IPS DF 19.7 (cell line): ENCODE measurements at regions not wholly inside any gene's neighbourhood (a gene's known extent, or its start where the extent isn't known, plus 50 kb on each side); places are given as distances from the start of the nearest gene placed in this dataset.

ENCODE experiments used
- DNase-seq: peaks from one replicate; pipeline ENCODE4 v3.0.0-alpha.2; 2013; ENCODE audit warnings: low read depth, low spot score

- no peak for DNase-seq
Measured at GRCh38 chr10:129309565-129309964, 157.5 kb upstream of the MGMT start.

- DNase-seq = no peak
Measured at GRCh38 chr10:129310881-129311280, 156.2 kb upstream of the MGMT start.

GRCh38 chr10:129319934-129320333 is 147.1 kb upstream of the MGMT start:
- DNase-seq = no peak

- no peak for DNase-seq
Measured at GRCh38 chr10:129320340-129320739, 146.7 kb upstream of the MGMT start.

- DNase-seq = no peak
Measured at GRCh38 chr10:129321727-129322126, 145.3 kb upstream of the MGMT start.

GRCh38 chr10:129322933-129323820 is 143.9 kb upstream of the MGMT start:
- no peak for DNase-seq

GRCh38 chr10:129323879-129324278 is 143.2 kb upstream of the MGMT start:
- no peak for DNase-seq

GRCh38 chr10:129325893-129326292 is 141.1 kb upstream of the MGMT start:
- DNase-seq = no peak

- no peak for DNase-seq
Measured at GRCh38 chr10:129328546-129328945, 138.5 kb upstream of the MGMT start.

- DNase-seq = no peak
Measured at GRCh38 chr10:129329385-129330055, 137.5 kb upstream of the MGMT start.

DNA sequence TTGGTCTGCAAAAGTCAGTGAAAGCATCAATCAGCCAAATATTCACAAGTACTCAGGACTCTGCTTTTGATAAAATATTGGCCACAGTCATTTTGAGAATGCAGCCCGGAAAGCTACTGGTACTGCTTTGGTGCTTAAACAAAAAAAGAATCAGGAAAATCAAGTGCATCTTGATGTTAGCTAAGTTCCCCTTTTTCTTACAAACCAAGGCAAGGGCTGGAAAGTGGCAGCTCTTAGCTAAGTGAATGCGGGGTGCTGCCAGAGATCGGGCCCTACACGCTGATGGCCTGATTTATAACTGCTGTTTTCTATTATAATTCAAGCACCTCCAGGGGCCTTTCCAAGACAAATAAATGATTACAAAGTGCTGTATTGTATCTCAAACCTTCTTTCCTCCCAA is 136.8 kb upstream of the MGMT start:
- DNase-seq = no peak

DNA sequence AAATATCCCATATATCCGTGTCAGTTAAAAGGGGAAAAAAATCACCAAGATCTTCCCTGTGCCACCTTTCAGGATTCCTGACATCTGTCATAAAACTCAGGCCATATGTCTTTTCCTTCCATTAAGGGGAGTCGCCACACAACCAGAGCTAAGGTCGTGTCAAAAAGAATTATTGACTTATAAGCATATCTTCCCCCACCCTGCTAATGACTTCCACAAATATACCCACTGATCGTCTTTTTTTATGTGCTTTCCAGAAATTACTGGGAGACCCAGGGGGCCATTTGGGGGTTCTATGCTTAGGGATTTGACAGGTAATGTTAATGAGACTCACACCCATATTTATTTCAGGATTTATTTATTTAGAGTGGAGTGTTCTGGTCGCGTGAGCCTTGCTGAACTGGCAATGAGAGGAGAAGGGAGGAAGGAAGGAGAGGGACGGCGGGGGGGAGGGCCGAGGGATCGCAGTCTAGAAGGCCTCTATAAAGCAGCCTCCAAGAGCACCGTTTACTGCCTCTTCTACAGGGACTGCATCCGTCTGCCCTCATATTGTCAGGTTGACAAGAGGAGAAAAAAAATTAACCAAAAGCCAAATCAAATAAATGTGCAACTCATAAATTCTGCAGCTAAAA is 135.7 kb upstream of the MGMT start:
- no peak for DNase-seq

DNA sequence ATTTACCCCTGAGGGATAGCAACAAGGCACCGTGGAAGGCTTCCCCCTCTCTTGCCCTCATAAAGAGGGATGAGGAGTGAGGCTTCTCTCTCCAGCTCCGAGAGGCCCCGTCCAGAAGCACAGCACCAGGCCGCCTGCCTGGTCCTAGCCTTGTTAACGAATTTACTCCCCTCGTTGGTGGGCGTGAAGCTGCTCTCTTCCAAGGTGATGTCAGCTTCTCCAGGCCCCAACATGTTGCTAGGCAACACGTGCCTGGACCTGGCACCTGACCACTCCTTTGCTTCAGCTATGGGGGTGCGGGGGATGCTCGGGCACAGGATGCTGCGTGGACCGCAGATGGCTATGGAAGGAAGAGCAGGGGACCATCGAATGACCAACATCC is 135.2 kb upstream of the MGMT start:
- DNase-seq = no peak

- peak; percentile 25 for DNase-seq
Measured at GRCh38 chr10:129332476-129332875, 134.6 kb upstream of the MGMT start.

GRCh38 chr10:129333706-129334105 is 133.3 kb upstream of the MGMT start:
- no peak for DNase-seq

DNA sequence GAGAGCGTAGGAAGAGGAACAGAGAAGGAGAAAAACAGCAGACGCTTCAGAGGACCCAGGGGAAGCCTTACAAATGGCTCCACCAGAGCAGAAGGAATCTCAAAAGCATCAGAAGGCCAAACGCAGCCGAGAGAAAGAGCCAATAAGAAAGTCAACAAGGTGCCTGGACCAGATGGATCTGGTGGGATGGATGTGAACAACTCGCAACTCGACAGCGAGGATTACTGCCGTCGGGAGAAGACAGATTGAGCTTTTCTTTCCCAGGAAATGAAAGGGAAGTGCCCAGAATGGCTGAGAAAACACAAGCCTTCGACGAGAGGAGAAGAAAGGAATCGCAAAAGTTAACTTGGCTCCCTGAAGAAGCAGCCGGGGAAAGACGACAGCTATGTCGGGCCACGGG is 132.8 kb upstream of the MGMT start:
- DNase-seq = no peak

- no peak for DNase-seq
Measured at GRCh38 chr10:129335396-129335795, 131.6 kb upstream of the MGMT start.

DNA sequence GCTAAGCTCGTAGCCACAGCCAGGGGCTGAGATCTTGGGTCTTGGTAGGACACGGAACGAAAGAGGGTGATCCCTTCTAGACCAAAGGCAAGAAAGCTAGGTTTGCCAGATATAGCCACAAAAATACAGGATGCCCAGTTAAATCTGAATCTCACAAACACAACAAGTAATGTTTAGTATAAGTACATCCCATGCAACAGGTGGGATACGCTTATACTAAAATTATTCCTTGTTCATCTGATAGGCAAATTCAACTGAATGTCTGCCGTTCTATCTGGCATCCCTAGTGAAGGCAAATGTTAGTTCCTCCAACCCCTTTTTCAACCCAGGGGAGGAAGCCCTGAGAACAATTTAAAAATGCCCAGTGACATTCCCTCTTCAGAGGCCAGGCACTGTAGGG is 131.1 kb upstream of the MGMT start:
- DNase-seq = no peak

GRCh38 chr10:129339191-129339590 is 127.8 kb upstream of the MGMT start:
- DNase-seq = no peak

DNA sequence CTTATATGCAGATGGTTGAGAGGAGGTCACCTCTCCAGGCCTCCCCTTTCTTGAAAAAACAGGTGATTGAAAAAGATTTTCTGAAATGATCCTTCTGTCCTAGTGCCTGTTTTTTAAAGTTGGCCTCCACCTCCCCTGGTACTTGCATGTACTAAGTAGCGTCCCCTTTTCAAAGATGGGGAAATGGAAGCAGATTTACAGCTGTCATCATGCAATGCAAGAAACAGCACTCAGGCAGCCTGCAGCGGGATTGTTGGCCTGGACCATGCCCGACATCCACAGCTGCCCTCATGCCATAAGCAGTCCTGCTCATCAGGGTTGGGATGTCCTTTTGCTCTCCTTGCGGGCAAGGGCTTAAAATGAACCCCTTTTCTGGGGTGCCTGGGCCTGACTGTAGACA is 127.2 kb upstream of the MGMT start:
- no peak for DNase-seq

GRCh38 chr10:129341087-129341486 is 126.0 kb upstream of the MGMT start:
- no peak for DNase-seq

GRCh38 chr10:129342385-129342784 is 124.7 kb upstream of the MGMT start:
- no peak for DNase-seq

- no peak for DNase-seq
Measured at GRCh38 chr10:129343141-129343540, 123.9 kb upstream of the MGMT start.
